Hepatocyte (in vitro differentiated cells): ENCODE measurements at regions not wholly inside any gene's neighbourhood (a gene's known extent, or its start where the extent isn't known, plus 50 kb on each side); places are given as distances from the start of the nearest gene placed in this dataset.
"Not testable (repeated sequence)": the region's sequence is repeated elsewhere in the genome, so short reads cannot be mapped to it uniquely, and the experiment has no call there.

Experiments
- DNase-seq: peaks from one replicate; pipeline ENCODE4 v3.0.0-alpha.2; 2016; ENCODE audit warnings: low spot score
- H2AFZ ChIP-seq: fragments of 200-600 bp; sonication (generic); 2 replicates; pipeline ENCODE4 v1.6.0; 2016; ENCODE audit warnings: antibody characterized with exemption, mild to moderate bottlenecking
- H3K27ac ChIP-seq: fragments of 200-600 bp; sonication (generic); 2 replicates; pipeline ENCODE4 v1.5.1; 2016; ENCODE audit warnings: mild to moderate bottlenecking
- H3K27me3 ChIP-seq: fragments of 200-600 bp; sonication (generic); 2 replicates; pipeline ENCODE4 v1.6.1; 2016
- H3K36me3 ChIP-seq: fragments of 200-600 bp; sonication (generic); replicated peaks from 2 replicates; pipeline ENCODE4 v1.5.1; 2016; ENCODE audit warnings: low read depth; ENCODE audit not compliant: insufficient read depth
- H3K4me1 ChIP-seq: fragments of 200-600 bp; sonication (generic); 2 replicates; pipeline ENCODE4 v1.5.1; 2016; ENCODE audit warnings: mild to moderate bottlenecking, moderate library complexity; ENCODE audit not compliant: insufficient read depth
- H3K4me2 ChIP-seq: fragments of 200-600 bp; sonication (generic); 2 replicates; pipeline ENCODE4 v1.6.0; 2016
- H3K4me3 ChIP-seq: fragments of 200-600 bp; sonication (generic); 2 replicates; pipeline ENCODE4 v1.5.1; 2016; ENCODE audit warnings: mild to moderate bottlenecking
- H3K79me2 ChIP-seq: fragments of 200-600 bp; sonication (generic); 2 replicates; pipeline ENCODE4 v1.6.0; 2017; ENCODE audit warnings: mild to moderate bottlenecking
- H3K9me2 ChIP-seq: fragments of 200-600 bp; sonication (generic); replicated peaks from 2 replicates; pipeline ENCODE4 v1.6.0; 2017; ENCODE audit warnings: mild to moderate bottlenecking; ENCODE audit not compliant: insufficient read depth
- H3K9me3 ChIP-seq: fragments of 200-600 bp; sonication (generic); 2 replicates; pipeline ENCODE4 v1.5.1; 2016; ENCODE audit warnings: low read depth, mild to moderate bottlenecking
- H4K20me1 ChIP-seq: fragments of 200-600 bp; sonication (generic); 2 replicates; pipeline ENCODE4 v1.6.0; 2016; ENCODE audit warnings: mild to moderate bottlenecking; ENCODE audit not compliant: insufficient read depth, poor library complexity, severe bottlenecking
- EZH2 ChIP-seq: fragments of 200-600 bp; sonication (generic); IDR thresholded peaks from 2 replicates; pipeline ENCODE4 v1.6.1; 2016; ENCODE audit warnings: antibody characterized with exemption, mild to moderate bottlenecking, borderline replicate concordance
- EZH2phosphoT487 ChIP-seq: fragments of 200-600 bp; sonication (generic); IDR thresholded peaks from one replicate; pipeline ENCODE4 v1.6.1; 2018; ENCODE audit warnings: antibody characterized with exemption, mild to moderate bottlenecking, low read depth, moderate library complexity; ENCODE audit not compliant: unreplicated experiment, severe bottlenecking
- WGBS: methylation state at CpG from one replicate; pipeline ENCODE4 v1.1.6; 2016; ENCODE audit warnings: low lambda C conversion rate; ENCODE audit errors: missing lambda C conversion rate; 5-methylcytosine and 5-hydroxymethylcytosine counted together
- TF ChIP-seq, protein P1 (sequence below): fragments of 200-600 bp; sonication (generic); IDR thresholded peaks from 2 replicates; pipeline ENCODE4 v1.5.1; 2016; ENCODE audit warnings: antibody characterized with exemption, mild to moderate bottlenecking; ENCODE audit not compliant: poor library complexity

- Histone ChIP-seq H3K27me3 (no peaks in the 10 kb centered on the region), H3K27ac (no peak overlapping the region), H3K79me2 (no peaks in the 10 kb centered on the region), H3K36me3 (no peaks in the 10 kb centered on the region), H4K20me1 (no peaks in the 10 kb centered on the region), H3K4me2 (no peak overlapping the region), H3K4me1 (no peaks in the 10 kb centered on the region), H3K4me3 (no peak overlapping the region), H3K9me2 (no peaks in the 10 kb centered on the region), H3K9me3 (no peaks in the 10 kb centered on the region), H2AFZ (no peak overlapping the region)
- DNase-seq, result no peak
- 92% methylated on average over 6 of the region's 6 CpGs for WGBS
- TF ChIP-seq, protein P1, sequence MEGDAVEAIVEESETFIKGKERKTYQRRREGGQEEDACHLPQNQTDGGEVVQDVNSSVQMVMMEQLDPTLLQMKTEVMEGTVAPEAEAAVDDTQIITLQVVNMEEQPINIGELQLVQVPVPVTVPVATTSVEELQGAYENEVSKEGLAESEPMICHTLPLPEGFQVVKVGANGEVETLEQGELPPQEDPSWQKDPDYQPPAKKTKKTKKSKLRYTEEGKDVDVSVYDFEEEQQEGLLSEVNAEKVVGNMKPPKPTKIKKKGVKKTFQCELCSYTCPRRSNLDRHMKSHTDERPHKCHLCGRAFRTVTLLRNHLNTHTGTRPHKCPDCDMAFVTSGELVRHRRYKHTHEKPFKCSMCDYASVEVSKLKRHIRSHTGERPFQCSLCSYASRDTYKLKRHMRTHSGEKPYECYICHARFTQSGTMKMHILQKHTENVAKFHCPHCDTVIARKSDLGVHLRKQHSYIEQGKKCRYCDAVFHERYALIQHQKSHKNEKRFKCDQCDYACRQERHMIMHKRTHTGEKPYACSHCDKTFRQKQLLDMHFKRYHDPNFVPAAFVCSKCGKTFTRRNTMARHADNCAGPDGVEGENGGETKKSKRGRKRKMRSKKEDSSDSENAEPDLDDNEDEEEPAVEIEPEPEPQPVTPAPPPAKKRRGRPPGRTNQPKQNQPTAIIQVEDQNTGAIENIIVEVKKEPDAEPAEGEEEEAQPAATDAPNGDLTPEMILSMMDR, result no peak
- TF ChIP-seq EZH2phosphoT487, result no peak
Observed at GRCh38 chr7:49497471-49497870, 276.0 kb upstream of the VWC2 start.

- Histone ChIP-seq H2AFZ (no peak overlapping the region), H3K9me3 (no peaks in the 10 kb centered on the region), H4K20me1 (no peaks in the 10 kb centered on the region), H3K4me3 (no peak overlapping the region), H3K79me2 (no peaks in the 10 kb centered on the region), H3K4me2 (no peak overlapping the region), H3K27ac (no peak overlapping the region), H3K27me3 (no peaks in the 10 kb centered on the region), H3K36me3 (no peaks in the 10 kb centered on the region), H3K9me2 (no peaks in the 10 kb centered on the region), H3K4me1 (no peaks in the 10 kb centered on the region)
- no peak for DNase-seq
- WGBS, result 89% methylated on average over 2 of the region's 2 CpGs
- TF ChIP-seq, protein P1, result no peak
- TF ChIP-seq EZH2phosphoT487 (no peak), EZH2 (no peak)
Observed at GRCh38 chr7:49500741-49501140, 272.7 kb upstream of the VWC2 start.

DNA sequence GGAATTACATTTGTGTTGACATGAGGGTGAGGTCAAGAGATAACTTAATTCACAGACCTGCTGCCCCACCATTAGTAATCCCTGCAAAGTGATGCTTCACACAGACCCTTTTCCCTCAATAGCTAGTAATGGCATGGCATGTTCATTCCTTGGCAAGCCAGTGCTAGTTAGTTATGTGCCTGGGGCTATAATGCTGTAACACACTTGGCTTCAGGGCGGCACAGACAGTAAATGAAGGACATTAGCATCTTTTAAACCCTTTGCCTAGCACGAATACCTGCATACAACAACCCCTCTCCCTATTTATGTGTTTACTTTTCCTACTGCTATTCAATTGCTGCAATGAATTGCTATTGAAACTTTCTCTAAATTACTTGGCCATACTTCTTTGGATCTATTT is 266.2 kb upstream of the VWC2 start:
- not testable (repeated sequence) for H3K79me2 ChIP-seq, H4K20me1 ChIP-seq, H3K4me2 ChIP-seq, DNase-seq, H3K36me3 ChIP-seq, H3K9me2 ChIP-seq, H3K27ac ChIP-seq, H3K4me3 ChIP-seq, H2AFZ ChIP-seq, H3K27me3 ChIP-seq, H3K4me1 ChIP-seq, H3K9me3 ChIP-seq
- 42% methylated on average over 2 of the region's 2 CpGs for WGBS

GRCh38 chr7:49513911-49514310 is 259.5 kb upstream of the VWC2 start:
- no peaks in the 10 kb centered on the region for H3K9me2 ChIP-seq
- no peak overlapping the region for H2AFZ ChIP-seq
- no peaks in the 10 kb centered on the region for H3K4me1 ChIP-seq
- no peak overlapping the region for H3K4me2 ChIP-seq
- H4K20me1 ChIP-seq, result no peaks in the 10 kb centered on the region
- DNase-seq, result no peak
- no peaks in the 10 kb centered on the region for H3K9me3 ChIP-seq
- WGBS, result 48% methylated on average over 4 of the region's 4 CpGs
- no peak overlapping the region for H3K4me3 ChIP-seq
- no peak for TF ChIP-seq EZH2
- no peaks in the 10 kb centered on the region for H3K27me3 ChIP-seq
- H3K36me3 ChIP-seq, result no peaks in the 10 kb centered on the region
- no peak overlapping the region for H3K27ac ChIP-seq
- no peaks in the 10 kb centered on the region for H3K79me2 ChIP-seq

- DNase-seq, result no peak
- 55% methylated on average over 1 of the region's 1 CpG for whole genome bisulfite sequencing
- Histone ChIP-seq H3K4me2 (no peak overlapping the region), H3K9me3 (no peaks in the 10 kb centered on the region), H3K4me3 (no peak overlapping the region), H3K79me2 (no peaks in the 10 kb centered on the region), H4K20me1 (no peaks in the 10 kb centered on the region), H3K4me1 (no peaks in the 10 kb centered on the region), H3K27ac (no peak overlapping the region), H3K27me3 (no peaks in the 10 kb centered on the region), H3K36me3 (no peaks in the 10 kb centered on the region), H3K9me2 (no peaks in the 10 kb centered on the region), H2AFZ (no peak overlapping the region)
- TF ChIP-seq EZH2phosphoT487 (no peak), EZH2 (no peak)
- TF ChIP-seq, protein P1, result no peak
Observed at GRCh38 chr7:49520951-49521350, 252.5 kb upstream of the VWC2 start.
